SK-N-SH (cell line): ENCODE measurements at regions not wholly inside any gene's neighbourhood (a gene's known extent, or its start where the extent isn't known, plus 50 kb on each side); places are given as distances from the start of the nearest gene placed in this dataset.

ENCODE experiments used
- CTCF ChIA-PET: fragments of 300-600, 350-600 bp; formaldehyde crosslinking; extraction: SDS; loops from one replicate; lab custom pipeline; 2021; lab: Yijun Ruan, JAX
- POLR2A ChIA-PET: fragments of 350-600 bp; sonication (Branson Sonifier 250); formaldehyde crosslinking; extraction: SDS; loops from one replicate; lab custom pipeline; 2020; ENCODE audit warnings: antibody characterized with exemption, inconsistent platforms; lab: Yijun Ruan, JAX
- DNase-seq: peaks from one replicate; pipeline ENCODE4 v3.0.0; 2012
- H2AFZ ChIP-seq: fragments of 200-600 bp; sonication (generic); 2 replicates; pipeline ENCODE4 v1.8.1; 2016; ENCODE audit warnings: antibody characterized with exemption, mild to moderate bottlenecking, low read depth
- H3F3A ChIP-seq: fragments of 200-600 bp; sonication (generic); replicated peaks from 2 replicates; pipeline ENCODE3; 2016; ENCODE audit warnings: antibody characterized with exemption, mild to moderate bottlenecking; ENCODE audit not compliant: insufficient read depth
- H3K27ac ChIP-seq, 2 experiments: fragments of 200-500 bp in 1 of 2; fragments of 200-600 bp in 1 of 2; sonication (Bioruptor generic) in 1 of 2; sonication (generic), shearing (Covaris generic) in 1 of 2; 2 replicates each; pipeline versions ENCODE4 v1.5.1 to v1.6.1; 2014 to 2016; ENCODE audit warnings: low read depth in 2 of 2, inconsistent platforms in 1 of 2, low read length in 1 of 2, mild to moderate bottlenecking in 1 of 2, mixed read lengths in 1 of 2
- H3K27me3 ChIP-seq: fragments of 200-600 bp; sonication (generic), shearing (Covaris generic); 2 replicates; pipeline ENCODE4 v1.6.1; 2016; ENCODE audit warnings: mixed run types; ENCODE audit not compliant: insufficient read depth
- H3K36me3 ChIP-seq, 2 experiments: fragments of 200-500 bp in 1 of 2; fragments of 200-600 bp in 1 of 2; sonication (Bioruptor generic) in 1 of 2; sonication (generic) in 1 of 2; replicated peaks in 1 of 2; 2 replicates each; pipeline versions ENCODE3 to v1.5.1; 2014 to 2016; ENCODE audit warnings: low read length in 1 of 2, mild to moderate bottlenecking in 1 of 2; ENCODE audit not compliant: insufficient read depth in 2 of 2, control insufficient read depth in 1 of 2
- H3K4me1 ChIP-seq, 2 experiments: fragments of 200-500 bp in 1 of 2; fragments of 200-600 bp in 1 of 2; sonication (Bioruptor generic) in 1 of 2; sonication (generic), shearing (Covaris generic) in 1 of 2; 2 replicates each; pipeline versions ENCODE4 v1.5.1 to v1.6.1; 2014 to 2016; ENCODE audit warnings: low read depth in 1 of 2, low read length in 1 of 2, mixed run types in 1 of 2; ENCODE audit not compliant: insufficient read depth in 2 of 2, control insufficient read depth in 1 of 2
- H3K4me2 ChIP-seq: fragments of 200-600 bp; sonication (generic), shearing (Covaris generic); 2 replicates; pipeline ENCODE4 v1.6.1; 2017; ENCODE audit warnings: mixed run types
- H3K4me3 ChIP-seq, 2 experiments: fragments of 200-500 bp in 1 of 2; fragments of 200-600 bp in 1 of 2; sonication (Bioruptor generic) in 1 of 2; sonication (generic), shearing (Covaris generic) in 1 of 2; 2 replicates each; pipeline versions ENCODE4 v1.5.1 to v1.8.1; 2014 to 2016; ENCODE audit warnings: low read depth in 2 of 2, inconsistent platforms in 1 of 2, low read length in 1 of 2, mild to moderate bottlenecking in 1 of 2, mixed read lengths in 1 of 2, moderate library complexity in 1 of 2
- H3K79me2 ChIP-seq: fragments of 200-600 bp; sonication (generic); 2 replicates; pipeline ENCODE4 v1.8.1; 2017; ENCODE audit warnings: mild to moderate bottlenecking; ENCODE audit not compliant: insufficient read depth
- H3K9ac ChIP-seq: fragments of 200-600 bp; sonication (generic); 2 replicates; pipeline ENCODE4 v1.6.1; 2017; ENCODE audit warnings: mixed run types
- H3K9me2 ChIP-seq: fragments of 200-600 bp; sonication (generic); 2 replicates; pipeline ENCODE4 v1.6.1; 2017; ENCODE audit warnings: mixed run types
- H3K9me3 ChIP-seq: fragments of 200-600 bp; sonication (generic); 2 replicates; pipeline ENCODE4 v1.6.1; 2017; ENCODE audit warnings: mixed run types, mild to moderate bottlenecking, moderate library complexity
- H4K20me1 ChIP-seq: fragments of 200-600 bp; sonication (generic); 2 replicates; pipeline ENCODE4 v1.6.1; 2017; ENCODE audit warnings: mild to moderate bottlenecking, mixed run types; ENCODE audit not compliant: insufficient read depth
- CHD2 ChIP-seq: fragments of 150-350 bp; IDR thresholded peaks from 2 replicates; pipeline ENCODE4 v1.6.1; 2018; ENCODE audit warnings: low read length; ENCODE audit not compliant: partially characterized antibody
- ELF1 ChIP-seq: IDR thresholded peaks from 2 replicates; pipeline ENCODE4 v1.4.0; 2012
- EP300 ChIP-seq, 2 experiments: IDR thresholded peaks; 2 replicates each; pipeline versions ENCODE4 v1.4.0 to v1.6.1; 2012; ENCODE audit warnings: borderline replicate concordance in 1 of 2, low read depth in 1 of 2, low read length in 1 of 2
- EZH2phosphoT487 ChIP-seq: fragments of 200-600 bp; sonication (generic); IDR thresholded peaks from 2 replicates; pipeline ENCODE4 v1.6.1; 2017; ENCODE audit warnings: low read depth, mixed run types, mild to moderate bottlenecking, antibody characterized with exemption, moderate library complexity, borderline replicate concordance
- FOSL2 ChIP-seq: IDR thresholded peaks from 2 replicates; pipeline ENCODE4 v1.4.0; 2012; ENCODE audit warnings: low read depth, mild to moderate bottlenecking, moderate library complexity, borderline replicate concordance
- FOXM1 ChIP-seq: IDR thresholded peaks from 2 replicates; pipeline ENCODE4 v1.4.0; 2012; ENCODE audit warnings: low read depth, mild to moderate bottlenecking
- GABPA ChIP-seq: IDR thresholded peaks from 2 replicates; pipeline ENCODE4 v1.4.0; 2012; ENCODE audit warnings: low read depth, mild to moderate bottlenecking
- MXI1 ChIP-seq: IDR thresholded peaks from 2 replicates; pipeline ENCODE4 v1.6.1; 2012; ENCODE audit warnings: mild to moderate bottlenecking, low read depth, low read length, improper control_type of control experiment
- NFIC ChIP-seq: IDR thresholded peaks from 2 replicates; pipeline ENCODE4 v1.4.0; 2012; ENCODE audit warnings: borderline replicate concordance
- NRF1 ChIP-seq: IDR thresholded peaks from 2 replicates; pipeline ENCODE4 v1.6.1; 2012; ENCODE audit warnings: low read depth, mild to moderate bottlenecking, low read length
- RAD21 ChIP-seq: IDR thresholded peaks from 2 replicates; pipeline ENCODE4 v1.6.1; 2012; ENCODE audit warnings: mild to moderate bottlenecking, low read length
- RXRA ChIP-seq: IDR thresholded peaks from 2 replicates; pipeline ENCODE4 v1.4.0; 2012; ENCODE audit warnings: low read depth, mild to moderate bottlenecking, borderline replicate concordance
- SIN3A ChIP-seq: IDR thresholded peaks from 2 replicates; pipeline ENCODE4 v1.6.1; 2012; ENCODE audit warnings: low read depth, mild to moderate bottlenecking, low read length, moderate library complexity, borderline replicate concordance
- SMC3 ChIP-seq: IDR thresholded peaks from 2 replicates; pipeline ENCODE4 v1.6.1; 2012; ENCODE audit warnings: low read depth, low read length, improper control_type of control experiment
- WGBS: methylation state at CpG from one replicate; pipeline ENCODE4 v1.1.6; 2017; ENCODE audit warnings: low lambda C conversion rate; 5-methylcytosine and 5-hydroxymethylcytosine counted together
- TF ChIP-seq, protein P1 (sequence below): IDR thresholded peaks from 2 replicates; pipeline ENCODE4; 2012
- TF ChIP-seq, protein P2 (sequence below): IDR thresholded peaks from 2 replicates; pipeline ENCODE4 v1.6.1; 2012; ENCODE audit warnings: mild to moderate bottlenecking, low read depth, low read length, moderate library complexity
- TF ChIP-seq, protein P3 (sequence below): fragments of 200-600 bp; sonication (generic); IDR thresholded peaks from 2 replicates; pipeline ENCODE4 v1.6.1; 2017; ENCODE audit warnings: antibody characterized with exemption, mild to moderate bottlenecking, moderate library complexity

DNA sequence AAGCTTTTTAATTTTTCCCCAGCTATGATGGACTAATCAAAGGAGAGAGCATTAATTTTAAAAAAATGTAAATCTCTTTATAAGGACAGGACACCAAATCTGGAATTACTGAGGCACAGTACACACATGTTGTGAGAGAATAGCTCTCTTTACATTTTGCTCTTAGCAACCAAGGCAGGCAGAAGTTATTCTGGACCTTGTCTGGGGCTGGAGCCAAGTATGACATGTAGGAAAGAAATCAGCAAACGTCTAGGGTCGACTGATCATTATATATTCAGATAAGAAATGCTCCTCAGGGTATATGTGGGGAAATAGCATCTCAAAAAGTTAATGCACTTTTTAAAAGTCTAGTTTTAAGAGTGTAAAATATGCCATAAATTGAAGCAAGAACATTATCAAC, 1330.0 kb upstream of the CELF4 start:
- H3K27me3 ChIP-seq, result no peaks in the 10 kb centered on the region
- no peaks in the 10 kb centered on the region for H3K9me3 ChIP-seq
- no peaks in the 10 kb centered on the region for H3K79me2 ChIP-seq
- H3F3A ChIP-seq, result no peaks in the 10 kb centered on the region
- 0% methylated on average over 2 of the region's 2 CpGs for WGBS
- no peak for DNase-seq
- no peak overlapping the region for H3K9ac ChIP-seq
- H3K4me3 ChIP-seq, result no peak overlapping the region
- no peak overlapping the region for H3K27ac ChIP-seq
- H3K4me1 ChIP-seq, result no peaks in the 10 kb centered on the region
- no peaks in the 10 kb centered on the region for H4K20me1 ChIP-seq
- H3K4me2 ChIP-seq, result no peak overlapping the region
- H3K36me3 ChIP-seq, result no peaks in the 10 kb centered on the region
- ChIA-PET CTCF (no interaction called here), POLR2A (no interaction called here)
- H3K9me2 ChIP-seq, result no peaks in the 10 kb centered on the region
- no peak overlapping the region for H2AFZ ChIP-seq
- no peak for TF ChIP-seq SMC3

DNA sequence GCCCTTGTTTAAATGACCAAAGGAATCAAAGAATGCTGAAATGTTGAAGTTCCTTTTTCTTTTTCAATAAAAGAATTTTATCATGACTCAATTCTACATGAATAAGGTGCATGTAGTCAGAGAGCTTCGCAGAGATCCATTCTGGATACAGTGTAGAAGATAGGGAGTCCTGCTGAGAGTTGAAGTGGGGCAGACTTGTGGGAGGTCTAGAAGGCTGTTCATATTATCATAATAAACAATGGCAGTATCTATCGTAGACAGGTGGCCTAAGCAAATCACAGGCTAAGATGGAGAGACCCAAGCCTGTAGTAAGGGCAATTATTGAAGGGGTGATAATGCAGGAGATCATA, 1322.0 kb upstream of the CELF4 start:
- DNase-seq, result no peak
- POLR2A ChIA-PET, result no interaction called here
- CTCF ChIA-PET, result no interaction called here
- Histone ChIP-seq H3K4me2 (no peak overlapping the region), H3K27me3 (no peaks in the 10 kb centered on the region), H3K4me1 (no peaks in the 10 kb centered on the region), H3F3A (no peaks in the 10 kb centered on the region), H4K20me1 (no peaks in the 10 kb centered on the region), H3K79me2 (no peaks in the 10 kb centered on the region), H3K27ac (no peak overlapping the region), H2AFZ (no peak overlapping the region), H3K36me3 (no peaks in the 10 kb centered on the region), H3K4me3 (no peak overlapping the region), H3K9me3 (no peaks in the 10 kb centered on the region), H3K9ac (no peak overlapping the region), H3K9me2 (no peaks in the 10 kb centered on the region)
- 16% methylated on average over 2 of the region's 2 CpGs for WGBS
- TF ChIP-seq SIN3A, result no peak
- no peak for TF ChIP-seq FOXM1
- TF ChIP-seq NFIC, result no peak
- TF ChIP-seq RAD21, result no peak
- TF ChIP-seq GABPA, result no peak
- TF ChIP-seq, protein P1, sequence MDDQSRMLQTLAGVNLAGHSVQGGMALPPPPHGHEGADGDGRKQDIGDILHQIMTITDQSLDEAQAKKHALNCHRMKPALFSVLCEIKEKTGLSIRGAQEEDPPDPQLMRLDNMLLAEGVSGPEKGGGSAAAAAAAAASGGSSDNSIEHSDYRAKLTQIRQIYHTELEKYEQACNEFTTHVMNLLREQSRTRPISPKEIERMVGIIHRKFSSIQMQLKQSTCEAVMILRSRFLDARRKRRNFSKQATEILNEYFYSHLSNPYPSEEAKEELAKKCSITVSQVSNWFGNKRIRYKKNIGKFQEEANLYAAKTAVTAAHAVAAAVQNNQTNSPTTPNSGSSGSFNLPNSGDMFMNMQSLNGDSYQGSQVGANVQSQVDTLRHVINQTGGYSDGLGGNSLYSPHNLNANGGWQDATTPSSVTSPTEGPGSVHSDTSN, result no peak
- no peak for TF ChIP-seq FOSL2
- no peak for TF ChIP-seq EZH2phosphoT487
- TF ChIP-seq NRF1, result no peak
- no peak for TF ChIP-seq RXRA

DNA sequence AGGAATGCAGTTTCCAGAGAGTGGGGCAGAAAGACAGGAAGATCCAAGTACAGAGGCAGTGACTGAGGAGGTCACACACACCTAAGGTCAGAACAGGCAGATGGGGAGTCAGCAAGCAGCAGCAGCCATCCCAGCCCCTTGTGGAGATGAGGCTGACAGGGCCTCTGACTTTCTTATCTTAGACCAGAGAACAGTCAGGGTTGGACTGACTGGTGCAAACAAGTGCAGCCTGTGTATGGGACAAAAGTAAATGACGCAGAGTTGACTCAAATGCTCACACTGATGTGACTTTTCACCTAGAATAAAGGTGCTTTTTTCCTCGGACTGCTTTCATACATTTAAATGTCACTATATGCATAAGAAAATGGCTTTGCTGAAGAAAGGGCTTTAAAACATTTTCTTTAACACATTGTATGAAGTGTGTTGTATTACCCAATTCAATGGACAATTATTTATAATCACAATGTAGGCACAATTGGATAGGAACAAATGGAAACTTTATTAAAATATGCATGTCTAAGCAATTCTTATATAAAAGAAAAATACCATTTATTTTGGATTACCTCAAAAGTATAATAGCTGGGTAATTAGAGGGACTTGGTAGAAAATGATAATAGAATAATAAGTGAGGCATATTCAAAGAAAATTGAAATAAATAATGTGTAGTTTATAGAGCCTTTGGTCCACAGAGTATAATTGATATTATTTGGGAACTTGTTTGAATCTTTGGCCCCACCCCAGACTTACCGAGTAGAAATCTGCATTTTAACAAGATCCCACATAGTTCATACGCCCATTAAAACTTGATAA, 1321.5 kb upstream of the CELF4 start:
- no peak overlapping the region for H3K4me2 ChIP-seq
- no peaks in the 10 kb centered on the region for H3K4me1 ChIP-seq
- no peak overlapping the region for H3K4me3 ChIP-seq
- ChIA-PET POLR2A (no interaction called here), CTCF (no interaction called here)
- H3F3A ChIP-seq, result no peaks in the 10 kb centered on the region
- H3K79me2 ChIP-seq, result no peaks in the 10 kb centered on the region
- 14% methylated on average over 4 of the region's 4 CpGs for WGBS
- no peaks in the 10 kb centered on the region for H4K20me1 ChIP-seq
- H3K27ac ChIP-seq, result no peak overlapping the region
- no peak overlapping the region for H3K9ac ChIP-seq
- H3K9me3 ChIP-seq, result no peaks in the 10 kb centered on the region
- H3K27me3 ChIP-seq, result no peaks in the 10 kb centered on the region
- no peak for DNase-seq
- no peaks in the 10 kb centered on the region for H3K9me2 ChIP-seq
- no peaks in the 10 kb centered on the region for H3K36me3 ChIP-seq
- H2AFZ ChIP-seq, result no peak overlapping the region
- TF ChIP-seq MXI1 (no peak), EP300 (IDR thresholded peaks at IDR 0.05; ENCODE audit: borderline replicate concordance in 1 of 2, low read depth in 1 of 2, low read length in 1 of 2) (no peak), CHD2 (no peak), FOSL2 (no peak), ELF1 (no peak)
- TF ChIP-seq, protein P2, sequence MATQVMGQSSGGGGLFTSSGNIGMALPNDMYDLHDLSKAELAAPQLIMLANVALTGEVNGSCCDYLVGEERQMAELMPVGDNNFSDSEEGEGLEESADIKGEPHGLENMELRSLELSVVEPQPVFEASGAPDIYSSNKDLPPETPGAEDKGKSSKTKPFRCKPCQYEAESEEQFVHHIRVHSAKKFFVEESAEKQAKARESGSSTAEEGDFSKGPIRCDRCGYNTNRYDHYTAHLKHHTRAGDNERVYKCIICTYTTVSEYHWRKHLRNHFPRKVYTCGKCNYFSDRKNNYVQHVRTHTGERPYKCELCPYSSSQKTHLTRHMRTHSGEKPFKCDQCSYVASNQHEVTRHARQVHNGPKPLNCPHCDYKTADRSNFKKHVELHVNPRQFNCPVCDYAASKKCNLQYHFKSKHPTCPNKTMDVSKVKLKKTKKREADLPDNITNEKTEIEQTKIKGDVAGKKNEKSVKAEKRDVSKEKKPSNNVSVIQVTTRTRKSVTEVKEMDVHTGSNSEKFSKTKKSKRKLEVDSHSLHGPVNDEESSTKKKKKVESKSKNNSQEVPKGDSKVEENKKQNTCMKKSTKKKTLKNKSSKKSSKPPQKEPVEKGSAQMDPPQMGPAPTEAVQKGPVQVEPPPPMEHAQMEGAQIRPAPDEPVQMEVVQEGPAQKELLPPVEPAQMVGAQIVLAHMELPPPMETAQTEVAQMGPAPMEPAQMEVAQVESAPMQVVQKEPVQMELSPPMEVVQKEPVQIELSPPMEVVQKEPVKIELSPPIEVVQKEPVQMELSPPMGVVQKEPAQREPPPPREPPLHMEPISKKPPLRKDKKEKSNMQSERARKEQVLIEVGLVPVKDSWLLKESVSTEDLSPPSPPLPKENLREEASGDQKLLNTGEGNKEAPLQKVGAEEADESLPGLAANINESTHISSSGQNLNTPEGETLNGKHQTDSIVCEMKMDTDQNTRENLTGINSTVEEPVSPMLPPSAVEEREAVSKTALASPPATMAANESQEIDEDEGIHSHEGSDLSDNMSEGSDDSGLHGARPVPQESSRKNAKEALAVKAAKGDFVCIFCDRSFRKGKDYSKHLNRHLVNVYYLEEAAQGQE, result no peak
- TF ChIP-seq, protein P3, sequence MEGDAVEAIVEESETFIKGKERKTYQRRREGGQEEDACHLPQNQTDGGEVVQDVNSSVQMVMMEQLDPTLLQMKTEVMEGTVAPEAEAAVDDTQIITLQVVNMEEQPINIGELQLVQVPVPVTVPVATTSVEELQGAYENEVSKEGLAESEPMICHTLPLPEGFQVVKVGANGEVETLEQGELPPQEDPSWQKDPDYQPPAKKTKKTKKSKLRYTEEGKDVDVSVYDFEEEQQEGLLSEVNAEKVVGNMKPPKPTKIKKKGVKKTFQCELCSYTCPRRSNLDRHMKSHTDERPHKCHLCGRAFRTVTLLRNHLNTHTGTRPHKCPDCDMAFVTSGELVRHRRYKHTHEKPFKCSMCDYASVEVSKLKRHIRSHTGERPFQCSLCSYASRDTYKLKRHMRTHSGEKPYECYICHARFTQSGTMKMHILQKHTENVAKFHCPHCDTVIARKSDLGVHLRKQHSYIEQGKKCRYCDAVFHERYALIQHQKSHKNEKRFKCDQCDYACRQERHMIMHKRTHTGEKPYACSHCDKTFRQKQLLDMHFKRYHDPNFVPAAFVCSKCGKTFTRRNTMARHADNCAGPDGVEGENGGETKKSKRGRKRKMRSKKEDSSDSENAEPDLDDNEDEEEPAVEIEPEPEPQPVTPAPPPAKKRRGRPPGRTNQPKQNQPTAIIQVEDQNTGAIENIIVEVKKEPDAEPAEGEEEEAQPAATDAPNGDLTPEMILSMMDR, result no peak
